ENCODE measurements at regions not wholly inside any gene's neighbourhood (a gene's known extent, or its start where the extent isn't known, plus 50 kb on each side); places are given as distances from the start of the nearest gene placed in this dataset.

GRCh38 chrX:149267878-149268813 is 237.0 kb downstream of the IDS start:
- TF ChIP-seq CTCF (IDR thresholded peaks at IDR 0.05) = no peak
- TF ChIP-seq EZH2 (IDR thresholded peaks at IDR 0.05; ENCODE audit: borderline replicate concordance, insufficient read depth, low read depth, low read length, poor library complexity, severe bottlenecking) = no peak
